HL-60 (cell line): ENCODE measurements at regions not wholly inside any gene's neighbourhood (a gene's known extent, or its start where the extent isn't known, plus 50 kb on each side); places are given as distances from the start of the nearest gene placed in this dataset.

Experiments
- DNase-seq, 2 experiments: peaks; one replicate each; pipeline ENCODE4 v3.0.0-alpha.2; 2010 to 2020; ENCODE audit warnings: low read depth in 1 of 2, low spot score in 1 of 2
- H3K27ac ChIP-seq: fragments of 250-450 bp; sonication (Bioruptor Pico); replicated peaks from 2 replicates; pipeline ENCODE4 v1.5.1; 2020; ENCODE audit warnings: mild to moderate bottlenecking, moderate library complexity
- H3K27me3 ChIP-seq: fragments of 250-450 bp; sonication (Bioruptor Pico); 2 replicates; pipeline ENCODE4 v1.5.1; 2021; ENCODE audit warnings: mild to moderate bottlenecking, moderate library complexity; ENCODE audit not compliant: insufficient read depth, poor library complexity, severe bottlenecking
- H3K4me3 ChIP-seq: replicated peaks from 2 replicates; pipeline ENCODE4 v1.5.1; 2011; ENCODE audit warnings: mild to moderate bottlenecking, control low read depth, low read length; ENCODE audit not compliant: insufficient read depth
- GABPA ChIP-seq: IDR thresholded peaks from 2 replicates; pipeline ENCODE4 v1.6.1; 2012; ENCODE audit warnings: low read depth
- POLR2AphosphoS5 ChIP-seq: IDR thresholded peaks from 2 replicates; pipeline ENCODE4 v1.6.1; 2012; ENCODE audit warnings: low read depth
- SPI1 ChIP-seq: IDR thresholded peaks from 2 replicates; pipeline ENCODE4 v1.6.1; 2012; ENCODE audit warnings: low read depth, mild to moderate bottlenecking, borderline replicate concordance
- TF ChIP-seq, protein P1 (sequence below): IDR thresholded peaks from 2 replicates; pipeline ENCODE4 v1.6.1; 2012; ENCODE audit warnings: low read depth; ENCODE audit not compliant: insufficient replicate concordance
- TF ChIP-seq, protein P2 (sequence below): IDR thresholded peaks from one replicate; pipeline ENCODE4 v1.5.1; 2011; ENCODE audit warnings: low read length, control low read depth, inconsistent platforms; ENCODE audit not compliant: insufficient read depth

DNA sequence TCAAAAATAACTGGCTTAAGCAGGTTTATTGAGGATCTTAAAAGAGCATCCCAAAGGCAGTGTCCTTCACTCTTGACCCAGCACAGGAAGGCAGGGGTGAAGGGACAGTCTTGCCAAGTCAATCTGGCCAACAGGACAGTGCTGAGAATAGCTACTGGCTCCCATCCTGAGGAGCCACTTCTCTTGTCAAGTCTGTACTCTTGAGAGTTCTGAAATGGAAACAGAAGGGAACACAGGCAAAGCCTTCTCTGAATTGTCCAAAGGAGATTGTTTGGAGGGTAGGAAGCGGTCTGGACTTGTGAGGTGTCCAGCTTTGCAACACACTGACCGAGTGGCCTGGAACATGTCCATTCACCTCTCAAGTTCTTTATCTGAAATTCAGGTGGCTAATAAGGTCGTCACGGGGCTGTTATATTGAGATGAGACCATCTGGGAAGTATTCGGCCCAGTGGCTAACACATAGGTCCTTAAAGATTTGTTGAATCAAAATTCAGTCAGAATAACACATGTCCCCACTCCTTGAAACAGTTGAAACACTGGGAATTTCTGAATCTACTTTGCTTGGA, 99.5 kb upstream of the FHL2 start:
- no peak for DNase-seq
- Histone ChIP-seq H3K4me3 (no peak overlapping the region), H3K27ac (no peak overlapping the region), H3K27me3 (peaks cover 2% of the 10 kb centered on the region)
- TF ChIP-seq, protein P1, sequence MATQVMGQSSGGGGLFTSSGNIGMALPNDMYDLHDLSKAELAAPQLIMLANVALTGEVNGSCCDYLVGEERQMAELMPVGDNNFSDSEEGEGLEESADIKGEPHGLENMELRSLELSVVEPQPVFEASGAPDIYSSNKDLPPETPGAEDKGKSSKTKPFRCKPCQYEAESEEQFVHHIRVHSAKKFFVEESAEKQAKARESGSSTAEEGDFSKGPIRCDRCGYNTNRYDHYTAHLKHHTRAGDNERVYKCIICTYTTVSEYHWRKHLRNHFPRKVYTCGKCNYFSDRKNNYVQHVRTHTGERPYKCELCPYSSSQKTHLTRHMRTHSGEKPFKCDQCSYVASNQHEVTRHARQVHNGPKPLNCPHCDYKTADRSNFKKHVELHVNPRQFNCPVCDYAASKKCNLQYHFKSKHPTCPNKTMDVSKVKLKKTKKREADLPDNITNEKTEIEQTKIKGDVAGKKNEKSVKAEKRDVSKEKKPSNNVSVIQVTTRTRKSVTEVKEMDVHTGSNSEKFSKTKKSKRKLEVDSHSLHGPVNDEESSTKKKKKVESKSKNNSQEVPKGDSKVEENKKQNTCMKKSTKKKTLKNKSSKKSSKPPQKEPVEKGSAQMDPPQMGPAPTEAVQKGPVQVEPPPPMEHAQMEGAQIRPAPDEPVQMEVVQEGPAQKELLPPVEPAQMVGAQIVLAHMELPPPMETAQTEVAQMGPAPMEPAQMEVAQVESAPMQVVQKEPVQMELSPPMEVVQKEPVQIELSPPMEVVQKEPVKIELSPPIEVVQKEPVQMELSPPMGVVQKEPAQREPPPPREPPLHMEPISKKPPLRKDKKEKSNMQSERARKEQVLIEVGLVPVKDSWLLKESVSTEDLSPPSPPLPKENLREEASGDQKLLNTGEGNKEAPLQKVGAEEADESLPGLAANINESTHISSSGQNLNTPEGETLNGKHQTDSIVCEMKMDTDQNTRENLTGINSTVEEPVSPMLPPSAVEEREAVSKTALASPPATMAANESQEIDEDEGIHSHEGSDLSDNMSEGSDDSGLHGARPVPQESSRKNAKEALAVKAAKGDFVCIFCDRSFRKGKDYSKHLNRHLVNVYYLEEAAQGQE, result no peak
- TF ChIP-seq POLR2AphosphoS5, result no peak
- TF ChIP-seq, protein P2, sequence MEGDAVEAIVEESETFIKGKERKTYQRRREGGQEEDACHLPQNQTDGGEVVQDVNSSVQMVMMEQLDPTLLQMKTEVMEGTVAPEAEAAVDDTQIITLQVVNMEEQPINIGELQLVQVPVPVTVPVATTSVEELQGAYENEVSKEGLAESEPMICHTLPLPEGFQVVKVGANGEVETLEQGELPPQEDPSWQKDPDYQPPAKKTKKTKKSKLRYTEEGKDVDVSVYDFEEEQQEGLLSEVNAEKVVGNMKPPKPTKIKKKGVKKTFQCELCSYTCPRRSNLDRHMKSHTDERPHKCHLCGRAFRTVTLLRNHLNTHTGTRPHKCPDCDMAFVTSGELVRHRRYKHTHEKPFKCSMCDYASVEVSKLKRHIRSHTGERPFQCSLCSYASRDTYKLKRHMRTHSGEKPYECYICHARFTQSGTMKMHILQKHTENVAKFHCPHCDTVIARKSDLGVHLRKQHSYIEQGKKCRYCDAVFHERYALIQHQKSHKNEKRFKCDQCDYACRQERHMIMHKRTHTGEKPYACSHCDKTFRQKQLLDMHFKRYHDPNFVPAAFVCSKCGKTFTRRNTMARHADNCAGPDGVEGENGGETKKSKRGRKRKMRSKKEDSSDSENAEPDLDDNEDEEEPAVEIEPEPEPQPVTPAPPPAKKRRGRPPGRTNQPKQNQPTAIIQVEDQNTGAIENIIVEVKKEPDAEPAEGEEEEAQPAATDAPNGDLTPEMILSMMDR, result no peak
- no peak for TF ChIP-seq SPI1
- TF ChIP-seq GABPA, result no peak

- TF ChIP-seq GABPA, result no peak
- TF ChIP-seq POLR2AphosphoS5, result no peak
- no peak for TF ChIP-seq SPI1
- TF ChIP-seq, protein P2, result no peak
- TF ChIP-seq, protein P1, result no peak
- no peak for DNase-seq
- Histone ChIP-seq H3K27me3 (peaks cover 2% of the 10 kb centered on the region), H3K4me3 (no peak overlapping the region), H3K27ac (no peak overlapping the region)
Observed at GRCh38 chr2:105497094-105497493, 98.2 kb upstream of the FHL2 start.

DNA sequence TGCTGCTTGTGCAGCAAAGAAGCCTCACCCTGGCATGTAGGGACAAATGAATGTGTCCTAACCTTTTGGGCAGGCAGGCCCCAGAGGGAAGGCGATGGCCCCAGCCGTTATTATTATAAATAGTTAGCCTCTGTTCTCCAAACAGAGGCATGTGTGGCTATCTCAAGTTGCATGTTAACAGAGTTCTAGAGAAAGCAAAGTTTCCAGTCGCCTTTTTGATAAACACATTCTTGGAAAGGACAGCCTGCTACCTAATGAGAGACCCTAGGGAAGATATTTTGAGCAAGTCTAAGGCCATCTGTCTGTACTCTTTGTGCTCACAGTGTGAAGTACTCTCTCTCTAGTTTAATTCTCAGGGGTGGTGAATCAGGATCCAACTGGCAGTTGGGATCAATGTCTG, 97.4 kb upstream of the FHL2 start:
- no peak for DNase-seq
- TF ChIP-seq, protein P2, result no peak
- TF ChIP-seq POLR2AphosphoS5 (no peak), SPI1 (no peak), GABPA (no peak)
- TF ChIP-seq, protein P1, result no peak

More for the DNA sequence above, 97.4 kb upstream of the FHL2 start:
- H3K27ac ChIP-seq, result no peak overlapping the region
- H3K27me3 ChIP-seq, result peaks cover 3% of the 10 kb centered on the region
- H3K4me3 ChIP-seq, result no peak overlapping the region
